Right renal cortex interstitium (tissue), 3 donors: ENCODE measurements at regions not wholly inside any gene's neighbourhood (a gene's known extent, or its start where the extent isn't known, plus 50 kb on each side); places are given as distances from the start of the nearest gene placed in this dataset.
A peak's percentile ranks its signal among the peaks of the same experiment; 100 is the strongest.
"Not testable (repeated sequence)": the region's sequence is repeated elsewhere in the genome, so short reads cannot be mapped to it uniquely, and the experiment has no call there.

ENCODE experiments used
- DNase-seq, 3 donors: peaks; one replicate each; pipeline ENCODE4 v3.0.0-alpha.2; 2013; ENCODE audit warnings: low read depth in 3 of 3, low spot score in 2 of 3

DNA sequence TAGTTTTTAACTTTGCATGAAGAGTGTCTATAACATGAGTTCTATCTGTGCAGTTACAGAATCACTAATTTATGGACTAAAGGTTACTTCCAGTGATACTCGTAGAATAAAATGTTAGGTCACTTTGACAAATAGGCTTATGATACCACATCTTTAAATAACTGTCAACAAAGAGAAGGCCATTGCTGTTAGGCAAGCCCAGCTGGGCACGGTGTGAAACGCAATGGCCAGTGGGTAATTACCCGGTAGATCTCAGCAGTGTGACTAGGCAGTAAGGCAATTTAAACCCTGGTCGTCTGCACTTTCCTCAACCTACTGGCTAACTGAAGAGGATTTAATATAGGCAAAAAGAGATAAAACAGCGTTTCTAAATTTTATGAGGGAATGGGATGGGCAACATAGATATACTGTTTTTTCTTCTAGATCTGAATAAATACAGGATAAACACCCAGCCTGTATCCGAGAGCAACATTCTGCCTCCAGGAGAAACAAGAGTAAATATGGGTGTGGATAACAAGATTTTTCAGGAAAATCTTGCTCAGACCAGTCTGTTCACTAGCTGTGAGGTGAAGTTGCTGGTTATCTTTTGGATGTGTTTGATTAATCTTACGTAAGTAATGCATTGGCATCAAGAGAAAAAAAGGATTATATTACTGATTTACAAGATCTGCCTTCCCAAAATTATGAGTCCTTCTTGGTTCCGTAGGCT lies 631.3 kb downstream of the EFNB2 start:
- no peak for DNase-seq

DNA sequence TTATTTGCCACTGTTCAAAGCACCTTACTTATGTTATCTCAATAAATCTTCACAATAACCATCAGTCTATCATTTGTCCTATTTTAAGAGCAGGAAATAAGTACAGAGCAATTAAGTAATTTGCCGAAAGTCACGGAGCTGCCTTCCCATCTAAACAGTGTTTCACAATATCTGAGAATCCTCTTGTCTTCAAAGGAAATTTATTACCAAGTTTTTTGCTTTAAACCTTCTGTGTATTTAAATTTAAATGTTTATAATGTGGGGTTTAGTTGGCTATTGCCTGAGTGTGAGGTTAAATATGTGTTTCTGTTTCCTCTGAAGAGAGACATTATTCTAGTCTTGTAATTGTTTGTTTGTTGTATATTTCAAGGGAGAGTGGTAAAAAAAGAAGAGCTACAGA lies 633.1 kb downstream of the EFNB2 start:
- DNase-seq = no peak

DNA sequence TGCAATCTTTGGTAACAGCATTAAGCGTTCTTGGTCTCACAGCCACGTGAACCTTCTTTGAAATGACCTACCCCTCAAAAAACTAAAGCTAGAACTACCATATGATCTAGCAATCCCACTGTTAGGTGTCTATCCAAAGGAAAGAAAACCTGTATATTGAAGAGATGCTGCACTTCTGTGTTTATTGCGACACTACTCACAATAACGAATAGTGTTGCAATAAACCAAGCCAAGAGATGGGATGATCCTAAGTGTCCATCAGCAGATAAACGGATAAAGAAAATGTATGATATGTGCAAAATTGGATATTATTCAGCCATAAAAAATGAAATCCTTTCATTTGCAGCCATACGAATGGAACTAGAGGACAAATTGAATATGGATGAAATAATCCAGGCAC lies 637.9 kb downstream of the EFNB2 start:
- DNase-seq = no peak

DNA sequence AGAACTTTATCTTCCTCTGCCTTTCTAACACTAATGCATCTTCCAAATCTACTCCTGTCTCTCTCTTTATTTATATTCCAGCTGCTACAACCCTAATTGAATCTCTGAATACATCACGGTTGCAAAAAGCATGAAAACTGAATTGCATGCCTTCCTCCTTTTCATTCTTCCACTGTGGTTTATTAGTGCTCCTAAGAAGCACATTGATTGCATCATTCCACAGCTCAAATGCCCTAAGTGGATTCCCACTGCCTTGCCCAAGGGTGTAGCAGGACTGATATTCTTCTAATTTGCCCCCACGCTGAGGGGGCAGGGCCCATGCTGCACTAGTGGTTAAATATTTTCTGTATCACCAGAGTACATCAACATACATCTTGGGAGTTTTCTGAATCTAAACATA lies 640.8 kb downstream of the EFNB2 start:
- DNase-seq = no peak

DNA sequence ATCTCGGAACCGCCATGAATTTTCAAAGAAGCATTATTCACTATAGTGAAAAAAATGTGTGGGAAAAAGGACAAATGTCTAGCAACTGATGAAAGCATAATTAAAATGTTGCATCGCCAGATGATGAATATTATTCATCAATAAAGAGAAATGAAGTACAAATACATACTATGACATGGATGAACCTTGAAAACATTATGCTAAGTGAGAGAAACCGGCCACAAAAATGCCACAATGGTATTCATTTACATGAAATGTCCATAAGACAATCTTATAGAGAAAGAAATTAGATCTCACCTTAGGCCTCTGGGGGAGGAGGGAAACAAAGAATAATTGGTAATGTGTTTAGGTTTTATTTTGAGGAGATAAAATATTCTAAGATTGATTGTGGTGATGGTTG lies 645.0 kb downstream of the EFNB2 start:
- no peak for DNase-seq

DNA sequence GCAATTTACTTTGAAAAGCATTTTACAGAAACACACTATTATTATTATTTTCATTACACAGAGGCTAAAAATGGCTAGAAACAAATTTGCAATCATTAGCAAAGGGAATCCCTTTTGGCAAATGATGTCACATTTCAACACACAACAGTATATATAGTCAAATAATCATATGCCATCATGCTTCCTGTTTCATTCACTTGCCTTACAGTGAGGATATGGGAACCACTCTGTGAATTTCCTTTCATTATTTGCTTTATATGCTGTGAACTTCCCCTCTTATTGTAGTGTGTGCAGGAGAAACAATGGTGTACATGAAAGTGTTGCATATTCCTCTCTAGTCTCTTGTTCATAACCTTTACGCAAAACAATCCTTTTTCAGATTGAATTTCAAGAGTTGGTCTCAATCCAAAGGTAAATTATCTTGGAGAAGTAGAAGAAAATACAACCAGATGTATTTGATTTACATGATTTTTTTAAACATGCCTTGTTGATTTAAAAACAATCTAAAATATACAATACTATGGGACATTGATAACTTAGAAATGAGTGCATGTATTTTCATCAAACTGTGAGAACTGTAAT lies 657.3 kb downstream of the EFNB2 start:
- no peak for DNase-seq

DNA sequence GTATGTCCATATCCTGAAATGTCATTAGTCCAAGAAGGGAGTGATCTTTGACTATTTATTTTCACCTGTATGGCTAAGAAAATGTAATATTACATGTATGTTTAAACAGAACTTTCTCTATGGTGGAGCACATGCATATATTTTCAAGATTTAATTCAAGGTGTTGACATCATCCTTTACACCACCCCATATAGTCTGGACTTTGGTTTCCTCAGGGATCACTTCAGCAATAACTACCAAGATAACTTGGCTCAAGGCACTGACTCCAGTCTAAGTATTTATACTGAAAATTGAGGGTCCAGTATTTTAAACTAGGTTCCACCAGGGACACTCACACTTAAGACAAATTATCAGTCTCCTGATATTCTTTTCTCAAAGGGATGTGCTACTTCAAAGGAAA lies 660.6 kb downstream of the EFNB2 start:
- DNase-seq = no peak

DNA sequence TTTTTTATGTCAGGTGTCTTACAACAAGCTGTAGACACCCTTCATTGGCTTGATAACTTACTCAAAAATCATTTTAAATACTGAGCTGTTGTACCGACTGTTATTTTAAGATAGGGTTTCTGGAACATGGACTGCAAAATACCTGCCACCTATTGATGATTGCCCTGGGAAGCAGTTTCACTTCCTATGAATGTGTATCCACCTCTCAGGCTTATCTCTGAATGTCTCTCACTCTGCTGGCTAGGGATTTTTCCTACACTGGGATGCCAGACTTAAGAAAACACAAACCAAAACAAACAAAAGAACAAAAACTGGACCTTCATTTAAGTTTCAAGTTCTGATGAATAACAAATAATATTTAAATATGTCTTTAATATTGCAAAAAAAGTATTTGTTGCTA lies 663.7 kb downstream of the EFNB2 start:
- no peak for DNase-seq

DNA sequence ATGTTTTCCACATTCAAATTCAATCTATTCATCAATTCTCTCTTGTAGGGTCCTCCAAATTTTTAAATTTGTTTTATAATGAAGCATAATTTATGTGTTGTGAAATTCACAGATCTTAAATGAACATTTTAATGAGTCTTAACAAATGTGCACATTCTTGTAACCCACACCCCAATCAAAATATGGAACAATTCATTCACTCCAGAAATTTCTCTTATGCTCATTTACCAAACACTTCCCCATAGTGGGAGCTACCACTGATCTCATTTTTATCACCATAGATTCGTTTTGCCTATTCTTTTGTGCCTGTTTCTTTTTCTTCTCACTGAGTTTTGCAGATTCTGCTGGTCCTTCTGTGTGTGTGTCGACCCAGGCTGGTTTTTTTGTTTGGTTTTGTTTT lies 664.1 kb downstream of the EFNB2 start:
- DNase-seq = no peak

DNA sequence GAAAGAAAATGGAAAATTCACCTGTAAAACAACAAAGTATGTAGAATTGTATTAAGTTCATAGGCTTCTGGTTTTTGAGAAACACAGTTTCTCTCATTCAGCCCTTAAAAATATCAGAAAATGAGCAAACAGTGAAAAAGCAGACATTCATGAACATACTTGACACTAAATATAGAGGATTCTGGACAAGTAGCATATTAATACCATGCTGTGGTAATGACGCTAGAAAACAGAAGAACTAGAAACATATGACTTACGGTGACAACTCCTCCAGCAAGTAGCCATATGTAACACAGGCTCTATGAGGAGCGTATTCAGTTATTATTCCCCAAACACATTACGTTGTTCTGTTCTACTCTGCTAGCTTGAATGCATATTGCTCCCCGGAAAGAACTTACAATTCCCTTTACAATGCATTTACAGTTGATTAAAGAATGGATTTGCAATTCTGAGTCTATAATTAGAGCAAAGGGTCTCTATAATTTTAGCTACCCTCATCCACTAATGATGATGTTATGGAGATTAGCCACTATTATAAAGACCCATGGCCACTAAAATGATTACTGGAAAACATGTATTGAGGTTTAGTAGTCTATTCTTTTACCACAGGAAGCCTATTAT lies 672.1 kb downstream of the EFNB2 start:
- DNase-seq = no peak

DNA sequence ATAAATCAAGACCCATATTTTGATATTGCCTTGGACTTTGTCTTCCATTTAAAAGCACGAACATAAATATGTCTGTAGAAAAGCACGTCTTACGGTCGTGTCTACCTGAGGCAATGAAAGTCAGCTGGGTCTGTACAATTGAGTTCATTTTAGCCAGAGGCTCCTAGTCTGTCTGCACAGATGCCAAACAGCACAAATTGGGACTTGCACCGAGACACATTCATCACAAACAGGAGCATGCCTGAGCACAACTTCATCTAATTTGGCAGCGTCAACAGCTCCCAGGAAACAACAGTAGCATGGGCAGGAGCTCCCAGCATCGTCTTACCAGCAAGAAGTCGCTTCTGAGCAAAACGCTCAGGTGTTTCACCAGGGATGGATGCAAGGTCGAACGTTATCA lies 687.0 kb downstream of the EFNB2 start:
- DNase-seq = no peak

DNA sequence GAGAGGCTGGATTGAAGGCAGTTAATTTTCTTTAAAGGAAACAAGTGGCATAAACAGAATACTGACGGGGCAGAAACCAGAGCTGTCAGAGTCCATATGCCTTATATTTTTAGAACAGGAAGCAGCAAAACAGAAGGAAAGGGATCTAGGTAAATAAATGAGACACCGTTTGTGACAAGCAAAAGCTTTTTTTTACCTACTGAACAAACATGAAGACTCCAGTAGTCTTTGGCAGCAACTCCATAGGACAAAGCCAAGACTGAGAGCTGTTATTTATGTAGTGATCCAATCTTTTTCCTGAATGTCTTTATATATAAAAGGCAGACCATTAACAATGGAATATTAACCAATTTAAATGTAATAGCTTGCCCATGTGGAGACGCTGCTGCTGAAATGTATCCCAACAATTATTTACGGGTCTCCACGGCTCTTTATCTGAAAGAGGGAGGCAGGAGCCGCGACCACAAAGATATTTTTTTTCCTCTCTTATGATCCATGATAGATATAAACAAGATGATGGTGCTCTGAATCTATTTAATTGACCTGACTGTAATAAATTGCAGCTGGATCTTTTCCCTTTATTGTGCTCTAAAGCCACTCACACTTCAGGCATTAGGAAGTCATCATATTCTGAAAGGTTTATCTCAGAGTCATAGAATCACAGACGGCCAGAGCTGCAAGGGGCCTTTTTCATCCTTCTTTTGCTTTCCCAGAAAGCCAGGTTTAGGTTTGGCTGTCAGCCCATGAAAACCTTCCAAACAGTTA lies 687.8 kb downstream of the EFNB2 start:
- DNase-seq = peak in 2 of 3 donors; percentile 10 to 19

DNA sequence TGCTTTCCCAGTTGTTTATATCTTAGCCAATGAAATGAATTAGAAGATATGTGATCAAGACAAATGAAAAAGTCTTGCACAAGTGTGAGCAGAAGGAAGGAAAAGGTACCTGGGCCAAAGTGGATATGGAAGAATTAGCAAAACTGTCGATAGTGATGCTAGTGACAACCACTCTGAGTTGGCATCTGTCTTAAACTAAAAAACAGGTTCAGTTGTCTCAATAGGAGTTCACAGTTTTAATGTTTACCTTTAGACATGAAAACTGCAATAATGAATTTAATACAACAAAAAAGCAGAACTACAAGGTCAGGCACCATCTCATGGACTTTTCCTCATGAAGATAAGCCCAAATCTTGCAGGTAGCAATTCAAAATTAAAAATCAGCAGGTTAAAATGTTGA lies 688.5 kb downstream of the EFNB2 start:
- no peak for DNase-seq

DNA sequence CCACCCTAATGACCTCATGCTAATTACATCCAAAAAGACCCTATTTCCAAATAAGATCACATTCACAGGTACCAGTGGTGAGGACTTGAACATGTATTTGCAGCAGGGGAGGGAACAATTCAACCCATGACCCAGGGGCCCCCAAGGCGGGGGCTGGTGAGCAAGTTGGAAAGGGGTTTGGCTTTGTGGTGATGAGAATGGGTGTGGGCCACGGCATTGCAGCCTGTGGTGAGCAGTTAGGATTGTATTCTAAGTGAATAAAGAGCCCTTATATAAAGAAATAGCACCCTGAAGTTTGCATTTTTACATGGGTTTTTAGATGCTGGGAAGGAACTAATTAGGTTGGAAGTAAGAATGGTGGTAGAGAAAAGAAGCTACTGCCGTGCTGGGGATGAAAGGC lies 694.2 kb downstream of the EFNB2 start:
- DNase-seq = no peak

DNA sequence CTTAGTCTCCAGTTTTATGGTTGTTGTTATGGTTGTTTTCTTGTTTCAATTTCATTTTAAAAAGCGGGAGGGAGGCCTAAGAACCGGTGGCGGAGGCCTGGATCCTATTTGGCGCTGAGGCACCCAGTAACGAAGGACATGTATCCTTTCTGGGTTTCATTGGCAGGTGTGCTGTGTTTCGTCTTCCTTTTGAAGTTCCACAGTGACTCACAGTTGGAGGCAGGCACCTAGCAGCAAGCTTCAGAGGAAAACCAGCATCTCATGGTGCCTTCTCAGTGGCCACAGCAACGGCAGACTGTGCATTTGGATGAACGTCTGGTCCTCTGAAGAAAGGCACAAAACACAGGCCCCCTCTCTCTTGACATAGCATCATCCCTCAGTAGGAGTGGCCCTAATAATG lies 697.2 kb downstream of the EFNB2 start:
- no peak for DNase-seq

DNA sequence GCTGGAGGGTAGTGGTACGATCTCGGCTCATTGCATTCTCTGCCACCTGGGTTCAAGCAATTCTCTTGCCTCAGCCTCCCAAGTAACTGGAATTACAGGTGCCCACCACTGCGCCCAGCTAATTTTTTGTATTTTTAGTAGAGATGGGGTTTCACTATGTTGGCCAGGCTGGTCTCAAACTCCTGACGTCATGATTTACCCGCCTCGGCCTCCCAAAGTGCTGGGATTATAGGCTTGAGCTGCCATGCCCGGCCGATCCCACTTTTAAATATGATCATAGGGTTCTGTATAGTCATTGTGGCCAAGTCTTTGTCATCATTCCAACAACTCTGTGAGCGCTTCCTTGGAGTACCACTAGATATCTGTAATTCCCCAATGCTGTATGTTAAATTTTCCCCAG lies 698.2 kb downstream of the EFNB2 start:
- DNase-seq = not testable (repeated sequence)

DNA sequence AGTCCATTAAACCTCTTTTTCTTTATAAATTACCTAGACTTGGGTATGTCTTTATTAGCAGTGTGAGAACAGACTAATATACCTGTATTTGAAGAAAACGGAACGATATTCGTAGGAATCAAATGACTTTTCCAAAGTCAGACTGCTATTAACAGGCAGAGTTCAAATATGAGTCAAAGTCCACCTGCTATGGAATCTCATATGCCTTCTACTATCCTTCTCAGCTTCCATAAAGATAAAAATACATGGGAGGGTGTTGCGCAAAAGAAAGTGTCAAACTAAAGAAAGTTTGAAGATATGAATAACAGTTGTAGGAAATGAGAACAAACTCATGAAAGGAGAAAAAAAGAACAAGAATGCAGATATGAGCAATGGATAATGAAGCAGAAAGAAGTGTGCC lies 704.6 kb downstream of the EFNB2 start:
- DNase-seq = no peak

DNA sequence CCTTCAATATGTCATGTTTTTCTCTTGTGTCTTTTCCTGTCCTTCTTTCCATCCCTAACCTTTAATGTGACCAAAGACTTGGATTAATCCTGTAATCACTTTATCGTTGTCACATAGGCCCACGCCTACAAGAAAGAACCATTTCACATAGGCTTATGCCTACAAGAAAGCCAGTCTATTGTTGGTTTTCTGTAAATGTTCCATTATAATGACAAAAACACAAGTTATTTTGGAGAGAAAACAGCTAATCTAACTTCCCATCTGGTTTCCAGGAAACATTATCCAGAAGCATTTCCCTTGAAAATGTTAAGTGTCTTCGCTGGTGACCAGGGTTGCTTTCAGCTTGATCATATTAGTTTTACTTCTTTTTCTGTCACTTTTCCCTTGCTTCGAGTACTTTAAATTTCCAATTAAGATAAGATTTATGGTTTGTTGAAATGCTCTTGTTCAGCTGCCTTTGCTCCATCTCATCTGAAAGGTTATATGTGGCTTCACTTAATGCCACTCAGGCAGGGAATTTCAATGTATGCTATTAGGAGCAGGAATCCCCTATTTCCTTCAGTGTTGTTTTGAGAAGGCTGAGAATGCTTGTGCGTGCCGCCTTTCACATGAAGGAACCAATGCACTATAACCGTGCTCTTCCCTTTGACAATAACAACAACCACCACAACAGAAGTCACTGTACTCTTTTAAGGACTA lies 708.2 kb downstream of the EFNB2 start:
- no peak for DNase-seq

DNA sequence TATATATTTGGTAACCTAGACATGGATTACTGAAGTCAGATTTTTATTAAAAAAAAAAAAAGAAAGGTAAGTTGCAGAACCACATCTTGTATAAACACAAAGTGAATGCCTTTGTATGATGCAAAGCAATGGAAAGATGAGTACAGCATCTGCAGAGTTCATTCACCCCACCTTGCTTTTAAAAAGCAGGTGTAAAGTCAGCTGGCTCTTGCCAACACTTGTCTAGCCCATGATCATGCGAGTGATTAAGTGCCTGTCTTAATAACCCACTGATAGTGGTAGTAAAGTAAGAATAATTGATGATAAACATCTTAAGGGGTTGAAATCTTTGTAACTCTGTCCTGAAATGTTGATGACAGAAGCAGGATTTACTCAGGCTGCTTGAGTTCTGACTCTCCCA lies 710.4 kb downstream of the EFNB2 start:
- no peak for DNase-seq

DNA sequence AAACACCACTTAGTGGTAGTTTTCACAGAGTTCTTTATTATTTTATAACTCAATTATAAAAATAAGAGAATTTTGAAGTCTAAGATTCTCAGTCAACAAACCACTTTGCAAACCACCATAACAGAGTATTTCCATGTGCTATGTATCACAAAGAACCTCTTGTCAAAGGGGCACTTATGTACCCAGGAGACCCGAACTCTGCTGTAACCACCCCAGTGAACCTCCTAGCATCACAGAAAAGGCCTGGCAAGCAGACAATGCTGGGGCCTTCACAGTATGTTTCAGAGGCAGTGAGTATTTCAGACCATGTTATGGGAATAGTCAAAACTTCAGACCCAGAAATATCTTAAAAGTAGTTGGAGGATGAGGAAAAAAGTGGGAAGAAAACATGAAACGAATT lies 714.1 kb downstream of the EFNB2 start:
- DNase-seq = no peak

DNA sequence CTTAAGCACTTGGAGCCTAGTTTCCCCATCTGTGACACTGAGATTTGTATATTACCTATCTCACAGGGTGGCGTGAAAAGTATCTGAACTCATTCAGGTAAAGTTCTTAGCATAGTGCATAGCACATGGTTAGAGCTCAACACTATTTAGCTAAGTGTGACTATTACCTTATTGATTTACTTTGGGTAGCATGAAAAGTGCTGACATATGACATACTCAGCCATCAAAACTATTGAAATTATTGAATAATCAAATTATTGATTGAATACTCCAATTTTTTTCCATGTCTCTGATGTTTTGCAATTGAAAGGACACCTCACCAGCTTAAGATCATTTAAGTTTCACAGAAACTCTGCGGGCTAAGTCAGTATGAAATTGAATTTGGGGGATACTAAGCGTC lies 715.0 kb downstream of the EFNB2 start:
- no peak for DNase-seq
